H1 (cell line): ENCODE measurements at regions not wholly inside any gene's neighbourhood (a gene's known extent, or its start where the extent isn't known, plus 50 kb on each side); places are given as distances from the start of the nearest gene placed in this dataset.

Experiments used
- CBX8 ChIP-seq: fragments of 300-800, 300-1000 bp; sonication (generic); IDR thresholded peaks from 2 replicates; pipeline ENCODE4 v1.7.1; 2016; ENCODE audit warnings: low read depth, low read length, borderline replicate concordance
- CHD1 ChIP-seq: IDR thresholded peaks from 2 replicates; pipeline ENCODE4 v1.6.1; 2012; ENCODE audit warnings: low read depth, low read length, improper control_type of control experiment
- CREB1 ChIP-seq: IDR thresholded peaks from 2 replicates; pipeline ENCODE4 v1.6.1; 2012; ENCODE audit warnings: inconsistent platforms
- POLR2A ChIP-seq, 2 experiments: IDR thresholded peaks; 1 replicate in 1 of 2; 2 replicates in 1 of 2; pipeline ENCODE4 v1.6.1; 2011; ENCODE audit warnings: low read depth in 2 of 2, low read length in 2 of 2, mild to moderate bottlenecking in 2 of 2; ENCODE audit errors: control extremely low read depth in 1 of 2

DNA sequence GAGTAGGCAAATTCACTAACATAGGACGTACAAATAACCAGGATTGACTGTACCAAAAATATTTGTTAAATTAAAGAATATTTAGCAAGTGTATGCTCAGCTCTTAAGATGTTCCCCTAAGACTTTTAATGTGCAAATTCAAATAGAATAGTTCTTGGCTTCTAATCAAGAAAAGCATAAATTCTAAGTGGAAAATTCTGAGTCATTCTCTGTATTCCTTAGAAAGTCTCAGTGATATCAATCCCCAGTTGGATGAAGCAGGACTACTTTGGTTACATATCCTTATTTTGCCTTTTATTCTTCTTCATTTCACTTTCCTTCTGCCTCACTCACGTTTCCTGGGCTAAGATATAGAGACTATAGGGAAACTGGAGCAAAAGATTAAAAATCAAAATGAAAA lies 130.2 kb downstream of the IFI44 start (continued):
- TF ChIP-seq CREB1 (no peak), CBX8 (no peak), CHD1 (no peak), POLR2A (IDR thresholded peaks at IDR 0.05; ENCODE audit: control extremely low read depth in 1 of 2, low read depth in 2 of 2, low read length in 2 of 2) (no peak)
